VCaP (cell line): ENCODE measurements at regions not wholly inside any gene's neighbourhood (a gene's known extent, or its start where the extent isn't known, plus 50 kb on each side); places are given as distances from the start of the nearest gene placed in this dataset.
A peak's percentile ranks its signal among the peaks of the same experiment; 100 is the strongest.

ENCODE experiments used
- H3K27ac ChIP-seq: fragments of 450-650 bp; 2 replicates; pipeline ENCODE4 v1.5.1; 2017
- TF ChIP-seq, protein P1 (sequence below): fragments of 450-650 bp; conservative IDR thresholded peaks from 2 replicates; pipeline ENCODE4 v1.5.1; 2017; ENCODE audit warnings: mild to moderate bottlenecking, moderate library complexity

DNA sequence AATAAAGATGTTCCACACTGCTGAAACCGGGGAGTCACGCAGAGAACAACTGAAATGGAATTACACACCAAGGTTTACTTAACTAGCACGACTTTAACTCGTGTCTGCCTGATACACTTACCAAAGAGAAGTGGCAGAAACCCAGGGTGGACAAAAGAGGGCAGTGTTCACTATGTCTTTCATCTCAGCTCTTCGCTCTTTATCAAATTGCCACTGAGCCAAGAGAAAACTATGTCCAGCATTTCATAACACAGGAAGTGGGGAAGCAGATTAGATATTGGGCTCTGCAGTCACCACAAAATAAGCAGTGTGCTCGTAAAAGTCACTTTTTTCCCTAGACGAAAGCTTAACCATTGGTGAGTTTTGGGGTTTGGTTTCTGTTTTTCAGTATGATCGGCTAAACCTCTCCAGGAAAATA is 155.7 kb downstream of the CHIC2 start:
- TF ChIP-seq, protein P1, sequence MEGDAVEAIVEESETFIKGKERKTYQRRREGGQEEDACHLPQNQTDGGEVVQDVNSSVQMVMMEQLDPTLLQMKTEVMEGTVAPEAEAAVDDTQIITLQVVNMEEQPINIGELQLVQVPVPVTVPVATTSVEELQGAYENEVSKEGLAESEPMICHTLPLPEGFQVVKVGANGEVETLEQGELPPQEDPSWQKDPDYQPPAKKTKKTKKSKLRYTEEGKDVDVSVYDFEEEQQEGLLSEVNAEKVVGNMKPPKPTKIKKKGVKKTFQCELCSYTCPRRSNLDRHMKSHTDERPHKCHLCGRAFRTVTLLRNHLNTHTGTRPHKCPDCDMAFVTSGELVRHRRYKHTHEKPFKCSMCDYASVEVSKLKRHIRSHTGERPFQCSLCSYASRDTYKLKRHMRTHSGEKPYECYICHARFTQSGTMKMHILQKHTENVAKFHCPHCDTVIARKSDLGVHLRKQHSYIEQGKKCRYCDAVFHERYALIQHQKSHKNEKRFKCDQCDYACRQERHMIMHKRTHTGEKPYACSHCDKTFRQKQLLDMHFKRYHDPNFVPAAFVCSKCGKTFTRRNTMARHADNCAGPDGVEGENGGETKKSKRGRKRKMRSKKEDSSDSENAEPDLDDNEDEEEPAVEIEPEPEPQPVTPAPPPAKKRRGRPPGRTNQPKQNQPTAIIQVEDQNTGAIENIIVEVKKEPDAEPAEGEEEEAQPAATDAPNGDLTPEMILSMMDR = peak; percentile 88
- H3K27ac ChIP-seq = no peak overlapping the region

DNA sequence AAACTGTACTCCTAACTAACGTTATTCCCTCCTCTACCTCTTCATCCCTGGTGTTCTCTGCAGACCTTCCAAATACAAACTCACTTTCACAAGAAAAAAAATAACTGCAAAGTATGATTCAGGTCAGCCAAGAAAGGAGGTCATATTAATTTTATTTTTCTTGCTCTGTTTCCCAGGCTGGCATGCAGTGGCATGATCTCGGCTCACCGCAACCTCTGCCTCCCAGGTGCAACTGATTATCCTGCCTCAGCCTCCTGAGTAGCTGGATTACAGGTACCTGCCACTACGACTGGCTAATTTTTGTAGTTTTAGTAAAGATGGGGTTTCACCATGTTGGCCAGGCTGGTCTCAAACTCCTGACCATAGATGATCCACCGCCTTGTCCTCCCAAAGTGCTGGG is 156.6 kb downstream of the CHIC2 start:
- TF ChIP-seq, protein P1 = no peak
- H3K27ac ChIP-seq = no peak overlapping the region

DNA sequence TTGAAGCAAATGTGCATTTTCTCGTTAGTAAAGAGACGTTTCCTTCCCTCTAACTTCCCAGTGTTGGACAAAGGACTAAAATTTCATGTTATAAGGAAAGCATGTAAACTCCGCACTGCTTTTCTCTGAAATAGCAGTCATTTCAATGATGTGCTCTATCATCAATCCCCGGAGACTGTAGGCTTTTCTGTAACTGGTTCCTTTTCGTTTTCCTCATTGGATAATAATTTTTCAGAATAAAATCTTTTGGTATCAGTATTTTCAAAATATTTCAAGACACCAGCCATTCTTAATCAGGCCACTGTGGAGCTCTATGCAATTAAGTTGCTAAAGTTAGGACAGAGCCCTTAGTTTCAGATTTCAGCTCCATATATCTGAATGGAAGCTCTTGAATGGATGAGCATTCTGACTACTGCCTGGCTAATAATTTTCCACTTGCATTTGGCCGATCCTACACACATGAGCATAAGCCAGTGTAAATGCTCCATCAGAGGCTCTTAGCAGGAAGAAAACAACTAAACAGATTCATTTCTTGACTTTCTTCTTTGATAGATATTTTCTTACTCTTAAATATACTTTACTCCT is 157.7 kb downstream of the CHIC2 start:
- TF ChIP-seq, protein P1 = no peak
- no peak overlapping the region for H3K27ac ChIP-seq

DNA sequence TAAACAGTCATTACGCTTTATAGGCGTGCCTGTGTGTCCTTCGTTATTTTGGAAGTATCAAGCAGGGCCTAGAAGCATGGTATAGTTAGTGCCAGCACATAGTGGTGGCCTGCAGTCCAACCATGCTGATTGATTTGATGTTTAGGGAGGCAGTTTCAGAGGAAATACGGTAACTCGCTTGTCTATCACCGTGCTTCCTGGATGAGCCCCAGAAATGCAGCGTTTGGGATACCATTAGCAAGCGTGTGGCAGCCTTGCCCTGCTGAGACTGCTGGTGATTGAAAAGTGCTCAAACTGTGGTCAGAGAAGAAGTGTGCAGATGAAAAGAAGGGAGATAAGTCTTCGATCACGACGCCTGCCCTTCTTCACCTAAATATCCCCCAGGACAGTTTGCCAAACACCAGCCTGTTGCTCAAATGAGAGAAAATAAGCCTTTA is 158.4 kb downstream of the CHIC2 start:
- H3K27ac ChIP-seq = no peak overlapping the region
- TF ChIP-seq, protein P1 = no peak

DNA sequence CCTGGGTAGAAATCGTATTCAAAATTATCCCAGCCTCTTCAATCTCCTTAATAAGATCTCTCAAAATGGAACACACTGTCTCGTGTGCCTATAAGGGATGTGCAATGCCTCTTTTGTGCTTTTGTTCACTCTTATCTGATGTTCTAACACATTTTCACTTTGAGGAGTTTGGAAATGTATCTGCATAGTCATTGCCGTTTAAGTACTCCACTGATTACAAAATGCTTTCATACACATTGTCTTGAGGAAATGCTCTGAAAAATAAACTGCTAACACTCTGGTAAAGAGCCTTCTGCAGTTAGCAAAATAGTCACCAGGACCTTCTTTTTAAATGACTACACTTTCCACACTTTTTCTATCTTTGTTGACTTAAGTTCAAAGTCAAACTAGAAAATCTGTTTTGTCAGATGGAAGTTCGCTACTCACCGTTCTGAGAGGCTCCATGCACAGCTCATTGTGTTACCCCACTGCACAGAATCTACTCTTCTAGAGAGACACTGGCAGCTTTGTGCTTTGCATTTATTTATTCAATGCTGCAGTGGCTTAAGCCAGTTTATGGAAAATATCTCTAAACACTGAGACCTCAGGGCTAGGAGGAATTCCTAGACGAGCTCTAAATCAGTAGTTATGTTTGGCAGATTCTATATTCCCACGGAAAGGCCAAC is 159.0 kb downstream of the CHIC2 start:
- no peak overlapping the region for H3K27ac ChIP-seq
- TF ChIP-seq, protein P1 = no peak

DNA sequence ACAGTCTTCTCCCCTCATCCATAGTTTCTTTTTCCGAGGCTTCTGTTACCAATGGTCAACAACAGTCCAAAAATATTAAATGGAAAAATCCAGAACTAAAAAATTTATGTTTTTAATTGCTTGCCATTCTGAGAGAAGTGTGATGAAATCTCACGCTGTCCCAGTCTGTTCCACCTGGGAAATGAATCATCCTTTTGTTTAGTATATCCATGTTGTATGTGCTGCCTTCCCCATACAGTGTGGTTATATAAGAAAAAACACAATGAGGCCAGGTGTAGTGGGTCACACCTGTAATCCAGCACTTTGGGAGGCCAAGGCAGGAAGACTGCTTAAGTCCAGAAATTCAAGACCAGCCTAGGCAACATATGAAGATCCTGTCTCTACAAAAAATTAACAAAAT is 161.6 kb downstream of the CHIC2 start:
- TF ChIP-seq, protein P1 = no peak

DNA sequence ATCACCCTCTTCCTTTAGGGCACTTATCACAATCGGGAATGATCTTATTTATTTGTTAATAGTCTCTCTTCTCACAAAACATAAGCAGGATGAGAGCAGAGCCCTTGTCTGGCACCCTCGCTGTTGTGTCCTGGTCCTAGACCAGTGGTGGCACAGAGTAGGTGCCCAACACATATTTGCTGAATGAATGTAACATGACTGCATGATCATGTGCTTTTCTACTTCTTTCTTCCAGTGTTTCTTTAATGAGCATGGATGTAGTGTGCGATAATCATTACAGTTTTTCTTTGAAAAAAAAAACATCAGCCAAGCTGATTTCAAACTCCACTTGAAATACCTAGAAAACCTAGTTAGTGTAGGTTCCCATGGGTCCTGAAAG is 164.1 kb downstream of the CHIC2 start:
- TF ChIP-seq, protein P1 = no peak
- H3K27ac ChIP-seq = no peak overlapping the region

More for the DNA sequence above, 161.6 kb downstream of the CHIC2 start:
- H3K27ac ChIP-seq = no peak overlapping the region
